BLaER1 treated with 17β-estradiol and CSF1 and Interleukin-3, amounts not matched to agents 10 nM and 100 nM (cell line): ENCODE measurements at regions not wholly inside any gene's neighbourhood (a gene's known extent, or its start where the extent isn't known, plus 50 kb on each side); places are given as distances from the start of the nearest gene placed in this dataset.

Source experiments
- H3K27ac ChIP-seq, 11 experiments: shearing (Covaris generic); formaldehyde crosslinking; 2 replicates each; pipeline ENCODE4 v1.8.1; 2022
- H3K27me3 ChIP-seq, 11 experiments: shearing (Covaris generic); formaldehyde crosslinking; 2 replicates each; pipeline ENCODE4 v1.8.1; 2022
- H3K36me3 ChIP-seq, 11 experiments: shearing (Covaris generic); formaldehyde crosslinking; 2 replicates each; pipeline ENCODE4 v1.8.1; 2022
- H3K4me1 ChIP-seq, 10 experiments: shearing (Covaris generic); formaldehyde crosslinking; 2 replicates each; pipeline ENCODE4 v1.8.1; 2022
- H3K4me2 ChIP-seq, 11 experiments: shearing (Covaris generic); formaldehyde crosslinking; 2 replicates each; pipeline ENCODE4 v1.8.1; 2022
- H3K4me3 ChIP-seq, 10 experiments: shearing (Covaris generic); formaldehyde crosslinking; 2 replicates each; pipeline ENCODE4 v1.8.1; 2022
- H3K9ac ChIP-seq, 11 experiments: shearing (Covaris generic); formaldehyde crosslinking; 2 replicates each; pipeline ENCODE4 v1.8.1; 2022
- H3K9me3 ChIP-seq, 11 experiments: shearing (Covaris generic); formaldehyde crosslinking; replicated peaks in 1 of 11; 2 replicates each; pipeline ENCODE4 v1.8.1; 2022
- H4K20me1 ChIP-seq, 11 experiments: shearing (Covaris generic); formaldehyde crosslinking; 2 replicates each; pipeline ENCODE4 v1.8.1; 2022
- Cebpa-rat ChIP-seq, 11 experiments: shearing (Covaris generic); IDR thresholded peaks; 2 replicates each; pipeline ENCODE4 v1.8.1; 2022

DNA sequence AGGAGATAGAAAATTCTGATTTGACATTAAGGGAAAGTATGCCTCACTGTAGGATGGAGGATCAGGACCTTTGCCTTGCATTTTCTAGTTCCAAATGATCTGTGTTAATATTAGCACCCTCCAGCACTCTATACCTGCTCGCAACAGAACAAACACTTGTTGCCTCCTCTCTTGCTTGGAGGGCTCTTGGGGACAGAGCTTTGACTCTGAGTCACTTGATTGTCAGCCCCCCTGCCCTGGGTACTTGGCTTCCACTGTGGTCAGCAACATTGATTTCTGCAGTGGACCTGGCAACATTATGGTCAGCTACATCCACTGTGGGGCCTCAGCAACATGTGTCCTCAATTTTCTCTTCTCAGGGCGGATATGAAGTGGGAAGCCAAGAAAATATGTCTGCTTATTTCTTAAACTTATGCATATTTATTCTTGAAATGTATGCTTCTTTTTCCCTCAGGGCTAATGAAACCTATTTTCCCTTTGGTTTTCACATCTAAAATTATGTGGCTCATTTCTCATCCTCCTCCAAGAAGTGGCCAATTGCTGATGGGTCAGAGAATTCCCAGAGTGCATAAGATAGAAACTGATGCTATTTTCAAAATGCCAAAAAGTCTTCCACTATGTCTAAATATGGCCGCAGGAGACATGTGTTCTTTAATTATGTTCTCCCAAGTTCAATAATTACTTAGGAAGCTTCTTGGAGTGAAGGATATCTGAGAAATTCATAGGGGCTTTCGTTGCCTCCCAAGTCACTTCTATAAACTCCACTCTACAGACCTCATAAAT lies 94.6 kb upstream of the SMIM36 start:
- H3K9ac ChIP-seq: no peak overlapping the region
- no peaks in the 10 kb centered on the region for H3K27me3 ChIP-seq
- H3K36me3 ChIP-seq: no peaks in the 10 kb centered on the region
- no peak for TF ChIP-seq Cebpa-rat (IDR thresholded peaks at IDR 0.05)
- peaks cover 0 to 53% (median 35%) of the 10 kb centered on the region in 10 experiments; a peak in 18 of 20 replicates for H3K4me1 ChIP-seq
- no peak overlapping the region for H3K4me3 ChIP-seq
- no peak overlapping the region for H3K27ac ChIP-seq
- peaks cover 0 to 8% (median 0%) of the 10 kb centered on the region in 11 experiments; a peak in 2 of 22 replicates for H3K9me3 ChIP-seq
- no peaks in the 10 kb centered on the region for H4K20me1 ChIP-seq
- H3K4me2 ChIP-seq: peak overlapping the region in 4 of 11 experiments; percentile 13 to 60 (median 34); a peak in 6 of 22 replicates

DNA sequence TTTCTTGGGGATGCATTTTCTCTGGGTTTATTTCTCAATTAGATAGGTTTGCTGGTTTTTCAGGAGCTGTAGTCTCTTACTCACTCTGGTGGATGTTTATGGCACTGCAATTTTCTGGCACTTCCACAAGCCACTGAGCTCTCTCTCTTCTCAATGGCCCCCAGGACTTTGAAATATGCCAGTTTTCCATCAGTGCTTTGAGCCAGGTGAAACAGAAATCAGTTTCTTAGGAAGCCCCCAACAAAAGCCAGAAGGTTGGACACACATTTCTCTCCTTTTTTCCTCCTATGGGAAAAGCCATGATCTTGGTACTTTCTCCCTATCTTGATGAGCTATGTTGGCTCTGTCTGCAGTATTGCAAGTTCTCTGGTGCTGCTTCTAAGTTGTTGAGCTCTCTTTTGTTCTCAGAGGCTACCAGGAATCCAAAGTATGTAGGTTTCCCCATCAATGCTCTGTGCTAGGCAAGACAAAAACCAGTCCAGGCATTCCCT lies 90.7 kb upstream of the SMIM36 start:
- H3K27me3 ChIP-seq: no peaks in the 10 kb centered on the region
- peaks cover 0 to 30% (median 16%) of the 10 kb centered on the region in 10 experiments; a peak in 12 of 20 replicates for H3K4me1 ChIP-seq
- TF ChIP-seq Cebpa-rat (IDR thresholded peaks at IDR 0.05): no peak
- H3K4me2 ChIP-seq: peak overlapping the region in 1 of 11 experiments; percentile 21; a peak in 1 of 22 replicates
- no peak overlapping the region for H3K9ac ChIP-seq
- no peak overlapping the region for H3K4me3 ChIP-seq
- H3K9me3 ChIP-seq: peaks cover 24 to 38% (median 30%) of the 10 kb centered on the region in 11 experiments; a peak in 21 of 22 replicates
- H3K36me3 ChIP-seq: no peaks in the 10 kb centered on the region
- H4K20me1 ChIP-seq: no peaks in the 10 kb centered on the region
- no peak overlapping the region for H3K27ac ChIP-seq

DNA sequence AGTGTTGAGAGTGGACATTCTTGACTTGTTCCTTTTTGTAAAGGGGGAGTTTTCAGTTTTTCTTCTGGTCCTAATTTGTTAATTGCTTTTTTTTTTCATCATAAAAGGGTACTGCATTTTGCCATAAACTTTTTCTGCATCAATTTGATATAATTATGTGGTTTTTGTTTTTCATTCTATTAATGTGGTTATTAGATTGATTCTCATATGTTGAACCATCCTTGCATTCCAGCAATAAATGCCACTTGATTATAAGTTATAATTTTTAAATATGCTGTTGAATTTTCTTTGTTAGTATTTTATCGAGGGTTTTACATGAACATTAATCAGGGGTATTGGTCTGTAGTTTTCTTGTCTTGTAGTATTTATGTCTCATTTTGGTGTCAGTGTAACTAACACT lies 87.2 kb upstream of the SMIM36 start:
- Histone ChIP-seq H3K9me3 (peaks cover 32 to 50% (median 41%) of the 10 kb centered on the region in 11 experiments), H3K4me3 (no peak overlapping the region), H3K9ac (no peak overlapping the region), H3K27me3 (no peaks in the 10 kb centered on the region), H3K4me2 (no peak overlapping the region), H4K20me1 (no peaks in the 10 kb centered on the region), H3K27ac (no peak overlapping the region), H3K36me3 (no peaks in the 10 kb centered on the region), H3K4me1 (peaks cover 0 to 24% (median 7%) of the 10 kb centered on the region in 10 experiments; a peak in 9 of 20 replicates)
- no peak for TF ChIP-seq Cebpa-rat (IDR thresholded peaks at IDR 0.05)

DNA sequence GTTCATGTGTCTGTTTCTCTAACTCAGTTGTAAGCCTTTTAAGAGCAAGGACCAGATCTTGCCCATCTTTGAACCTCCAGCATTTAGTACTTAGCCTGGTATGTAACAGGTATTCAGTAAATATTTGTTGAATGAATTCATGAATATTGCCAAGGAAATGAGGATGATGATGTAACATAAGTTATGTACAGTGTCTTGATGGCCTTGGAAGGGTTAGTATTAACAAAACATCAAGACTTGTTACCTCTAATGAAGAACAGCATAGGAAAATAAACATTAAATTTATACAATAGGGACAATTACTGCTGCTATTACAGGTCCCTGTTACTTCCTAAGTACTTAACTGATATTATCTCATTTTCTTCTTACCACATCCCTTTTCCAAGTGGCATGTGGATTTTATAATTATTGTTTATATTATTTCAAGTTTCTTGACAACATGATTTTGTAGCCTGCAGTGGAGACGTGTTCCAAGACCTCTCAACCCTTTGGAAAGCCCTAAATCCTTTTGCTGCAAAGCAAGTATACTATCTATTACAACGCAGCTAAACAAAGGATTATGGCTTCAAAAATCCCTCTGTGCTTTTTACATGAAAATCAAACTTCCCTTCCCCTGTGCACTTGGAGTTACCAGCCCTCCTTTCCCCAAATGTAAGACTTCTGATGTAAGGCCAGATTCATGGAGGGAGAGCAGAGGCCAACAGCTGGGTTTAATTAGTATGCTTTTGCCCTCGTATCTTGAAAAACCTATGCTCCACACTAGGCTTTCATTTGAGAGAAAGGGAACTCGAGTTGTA lies 77.4 kb upstream of the SMIM36 start:
- no peaks in the 10 kb centered on the region for H3K36me3 ChIP-seq
- peaks cover 0 to 4% (median 0%) of the 10 kb centered on the region in 11 experiments; a peak in 3 of 22 replicates for H3K9me3 ChIP-seq

DNA sequence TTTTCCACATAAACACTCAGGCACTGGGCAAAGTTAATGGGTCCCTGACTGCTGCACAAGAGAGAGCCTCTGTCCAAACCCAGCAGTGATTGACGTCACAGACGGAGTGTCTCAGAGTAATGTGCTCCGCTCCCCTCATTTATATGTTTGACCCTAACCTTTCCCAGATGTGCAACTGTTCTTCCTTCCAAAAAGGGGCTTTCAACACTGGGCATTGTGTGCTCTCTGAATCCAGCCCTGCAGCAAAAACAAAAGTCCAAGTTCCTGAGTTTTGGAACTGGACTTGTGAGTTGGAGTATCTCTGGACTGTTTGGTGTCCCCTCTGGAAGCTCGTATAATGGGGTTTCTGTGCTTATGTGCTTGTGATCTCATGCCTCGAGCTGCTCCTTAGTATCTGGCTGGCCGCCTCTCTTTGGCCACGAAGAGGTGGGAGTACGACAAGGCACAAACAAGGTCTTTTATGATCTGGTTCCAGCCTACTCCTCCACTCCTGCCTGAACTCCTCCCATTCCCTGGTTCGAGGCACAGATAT lies 76.4 kb upstream of the SMIM36 start:
- Histone ChIP-seq H3K9me3 (peaks cover 0 to 4% (median 0%) of the 10 kb centered on the region in 11 experiments; a peak in 2 of 22 replicates), H3K36me3 (no peaks in the 10 kb centered on the region), H3K4me3 (no peak overlapping the region), H3K27ac (no peak overlapping the region), H3K27me3 (no peaks in the 10 kb centered on the region), H3K9ac (no peak overlapping the region), H4K20me1 (no peaks in the 10 kb centered on the region), H3K4me1 (peaks cover 0 to 23% (median 13%) of the 10 kb centered on the region in 10 experiments; a peak in 11 of 20 replicates), H3K4me2 (no peak overlapping the region)
- TF ChIP-seq Cebpa-rat (IDR thresholded peaks at IDR 0.05): no peak

More for the DNA sequence above, 77.4 kb upstream of the SMIM36 start:
- Histone ChIP-seq H3K4me3 (no peak overlapping the region), H4K20me1 (no peaks in the 10 kb centered on the region), H3K27ac (no peak overlapping the region), H3K4me1 (peaks cover 0 to 14% (median 10%) of the 10 kb centered on the region in 10 experiments; a peak in 11 of 20 replicates), H3K27me3 (no peaks in the 10 kb centered on the region), H3K9ac (no peak overlapping the region), H3K4me2 (no peak overlapping the region)
- no peak for TF ChIP-seq Cebpa-rat (IDR thresholded peaks at IDR 0.05)

DNA sequence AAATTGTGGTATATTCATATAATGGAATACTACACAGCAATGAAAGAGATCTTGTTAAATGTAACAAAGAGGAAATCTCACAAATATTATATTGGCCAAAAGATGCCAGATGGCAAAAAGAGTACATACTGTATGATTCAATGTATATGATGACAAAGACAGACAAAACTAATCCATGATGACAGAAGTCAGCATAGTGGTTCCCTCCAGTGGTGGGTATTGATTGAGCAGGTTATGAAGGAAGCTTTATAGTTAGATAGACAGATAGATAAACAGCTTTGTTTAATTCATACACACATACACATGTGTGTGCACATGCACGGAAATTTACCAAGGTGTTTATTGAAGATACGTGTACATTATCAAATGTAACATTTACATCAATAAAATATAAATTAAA lies 74.4 kb upstream of the SMIM36 start:
- peaks cover 0 to 36% (median 13%) of the 10 kb centered on the region in 10 experiments; a peak in 11 of 20 replicates for H3K4me1 ChIP-seq
- no peaks in the 10 kb centered on the region for H3K27me3 ChIP-seq
- H3K36me3 ChIP-seq: no peaks in the 10 kb centered on the region
- H3K9ac ChIP-seq: no peak overlapping the region
- no peak overlapping the region for H3K4me3 ChIP-seq
- H3K4me2 ChIP-seq: no peak overlapping the region
- TF ChIP-seq Cebpa-rat (IDR thresholded peaks at IDR 0.05): no peak
- peaks cover 0 to 4% (median 0%) of the 10 kb centered on the region in 11 experiments; a peak in 2 of 22 replicates for H3K9me3 ChIP-seq
- no peaks in the 10 kb centered on the region for H4K20me1 ChIP-seq
- H3K27ac ChIP-seq: no peak overlapping the region

DNA sequence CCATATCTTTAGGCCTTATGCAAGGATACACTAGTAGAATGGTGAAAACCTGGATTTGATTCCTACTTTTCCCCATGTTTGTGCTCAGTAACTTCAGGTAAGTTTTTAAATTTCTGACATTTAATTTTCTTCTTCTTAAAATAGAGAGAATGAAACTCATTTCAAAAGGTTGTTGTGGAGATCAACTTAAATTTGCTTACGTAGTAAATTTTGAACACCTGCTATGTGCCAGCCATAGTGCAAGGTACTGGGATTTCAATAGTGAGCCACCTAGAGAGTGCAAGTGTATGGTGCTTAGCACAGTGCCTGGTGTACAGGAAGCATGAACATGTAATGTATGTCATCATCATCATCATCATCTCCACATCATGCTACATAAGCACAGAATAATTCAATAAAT lies 73.6 kb upstream of the SMIM36 start:
- Histone ChIP-seq H3K27ac (peak overlapping the region in 3 of 11 experiments; percentile 53 to 70 (median 63); a peak in 6 of 22 replicates), H3K36me3 (no peaks in the 10 kb centered on the region), H3K27me3 (no peaks in the 10 kb centered on the region), H3K4me3 (no peak overlapping the region), H3K9me3 (peaks cover 0 to 4% (median 0%) of the 10 kb centered on the region in 11 experiments; a peak in 2 of 22 replicates), H4K20me1 (no peaks in the 10 kb centered on the region), H3K4me1 (peaks cover 0 to 36% (median 13%) of the 10 kb centered on the region in 10 experiments; a peak in 11 of 20 replicates), H3K4me2 (peak overlapping the region in 5 of 11 experiments; percentile 64 to 77 (median 73); a peak in 8 of 22 replicates), H3K9ac (no peak overlapping the region)
- TF ChIP-seq Cebpa-rat (IDR thresholded peaks at IDR 0.05): no peak

DNA sequence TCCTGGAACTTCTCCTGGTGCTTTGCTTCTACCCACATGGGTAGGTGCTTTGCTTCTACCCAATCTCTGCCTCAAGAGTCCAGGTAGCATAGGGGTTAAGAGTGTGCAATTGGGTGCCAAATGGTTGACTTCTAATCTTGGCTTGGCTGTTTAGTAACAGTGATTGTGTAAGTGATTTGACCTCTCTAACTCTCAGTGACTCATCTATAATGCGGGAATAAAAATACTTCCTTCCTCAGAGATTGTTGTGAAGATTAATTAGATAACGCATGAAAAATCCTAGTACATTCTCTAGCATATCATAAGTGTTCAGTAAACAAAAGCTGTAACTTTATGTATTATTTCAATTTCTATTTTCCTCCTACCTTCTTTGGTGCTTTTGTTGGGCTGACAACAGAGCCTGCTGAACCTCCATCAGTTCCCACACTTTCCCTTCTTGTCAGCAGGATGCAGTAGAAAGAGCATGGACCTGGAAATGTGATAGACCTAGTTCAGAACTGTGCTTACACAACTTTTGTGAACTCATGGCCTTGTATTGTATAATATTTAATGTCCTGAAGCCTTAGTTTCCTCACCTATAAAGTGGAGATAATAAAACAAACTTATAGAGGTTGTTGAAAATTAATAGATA lies 72.9 kb upstream of the SMIM36 start:
- Histone ChIP-seq H3K9ac (no peak overlapping the region), H3K4me3 (no peak overlapping the region), H3K4me2 (peak overlapping the region in 8 of 11 experiments; percentile 16 to 77 (median 68); a peak in 15 of 22 replicates), H4K20me1 (no peaks in the 10 kb centered on the region), H3K4me1 (peaks cover 0 to 36% (median 13%) of the 10 kb centered on the region in 10 experiments; a peak in 11 of 20 replicates), H3K9me3 (peaks cover 0 to 4% (median 0%) of the 10 kb centered on the region in 11 experiments; a peak in 2 of 22 replicates), H3K36me3 (no peaks in the 10 kb centered on the region), H3K27me3 (no peaks in the 10 kb centered on the region), H3K27ac (peak overlapping the region in 5 of 11 experiments; percentile 16 to 70 (median 53); a peak in 10 of 22 replicates)
- TF ChIP-seq Cebpa-rat (IDR thresholded peaks at IDR 0.05): no peak
